ENCODE measurements at regions not wholly inside any gene's neighbourhood (a gene's known extent, or its start where the extent isn't known, plus 50 kb on each side); places are given as distances from the start of the nearest gene placed in this dataset.

- no peak for TF ChIP-seq POLR2AphosphoS5 (IDR thresholded peaks at IDR 0.05; ENCODE audit: low read depth, low read length)
- TF ChIP-seq, protein P1, sequence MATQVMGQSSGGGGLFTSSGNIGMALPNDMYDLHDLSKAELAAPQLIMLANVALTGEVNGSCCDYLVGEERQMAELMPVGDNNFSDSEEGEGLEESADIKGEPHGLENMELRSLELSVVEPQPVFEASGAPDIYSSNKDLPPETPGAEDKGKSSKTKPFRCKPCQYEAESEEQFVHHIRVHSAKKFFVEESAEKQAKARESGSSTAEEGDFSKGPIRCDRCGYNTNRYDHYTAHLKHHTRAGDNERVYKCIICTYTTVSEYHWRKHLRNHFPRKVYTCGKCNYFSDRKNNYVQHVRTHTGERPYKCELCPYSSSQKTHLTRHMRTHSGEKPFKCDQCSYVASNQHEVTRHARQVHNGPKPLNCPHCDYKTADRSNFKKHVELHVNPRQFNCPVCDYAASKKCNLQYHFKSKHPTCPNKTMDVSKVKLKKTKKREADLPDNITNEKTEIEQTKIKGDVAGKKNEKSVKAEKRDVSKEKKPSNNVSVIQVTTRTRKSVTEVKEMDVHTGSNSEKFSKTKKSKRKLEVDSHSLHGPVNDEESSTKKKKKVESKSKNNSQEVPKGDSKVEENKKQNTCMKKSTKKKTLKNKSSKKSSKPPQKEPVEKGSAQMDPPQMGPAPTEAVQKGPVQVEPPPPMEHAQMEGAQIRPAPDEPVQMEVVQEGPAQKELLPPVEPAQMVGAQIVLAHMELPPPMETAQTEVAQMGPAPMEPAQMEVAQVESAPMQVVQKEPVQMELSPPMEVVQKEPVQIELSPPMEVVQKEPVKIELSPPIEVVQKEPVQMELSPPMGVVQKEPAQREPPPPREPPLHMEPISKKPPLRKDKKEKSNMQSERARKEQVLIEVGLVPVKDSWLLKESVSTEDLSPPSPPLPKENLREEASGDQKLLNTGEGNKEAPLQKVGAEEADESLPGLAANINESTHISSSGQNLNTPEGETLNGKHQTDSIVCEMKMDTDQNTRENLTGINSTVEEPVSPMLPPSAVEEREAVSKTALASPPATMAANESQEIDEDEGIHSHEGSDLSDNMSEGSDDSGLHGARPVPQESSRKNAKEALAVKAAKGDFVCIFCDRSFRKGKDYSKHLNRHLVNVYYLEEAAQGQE (IDR thresholded peaks at IDR 0.05; ENCODE audit: insufficient read depth in 1 of 2, low read depth in 2 of 2, low read length in 2 of 2) = no peak
- no peak for TF ChIP-seq FOXP2 (optimal IDR thresholded peaks at IDR 0.05; ENCODE audit: borderline replicate concordance, extremely low read depth, extremely low read length, insufficient read depth)
- TF ChIP-seq TAF1 (IDR thresholded peaks at IDR 0.05; ENCODE audit: borderline replicate concordance, insufficient read depth, low read length) = no peak
- TF ChIP-seq SIN3A (IDR thresholded peaks at IDR 0.05; ENCODE audit: borderline replicate concordance, insufficient read depth, low read length) = no peak
Measured at GRCh38 chr3:147269907-147270306, 136.4 kb downstream of the ZIC4 start.

GRCh38 chr3:147267434-147267833 lies 138.9 kb downstream of the ZIC4 start:
- TF ChIP-seq TAF1 (IDR thresholded peaks at IDR 0.05; ENCODE audit: borderline replicate concordance, insufficient read depth, low read length) (no peak), POLR2AphosphoS5 (IDR thresholded peaks at IDR 0.05; ENCODE audit: low read depth, low read length) (no peak)
- TF ChIP-seq, protein P1 (IDR thresholded peaks at IDR 0.05; ENCODE audit: insufficient read depth in 1 of 2, low read depth in 2 of 2, low read length in 2 of 2) = no peak

DNA sequence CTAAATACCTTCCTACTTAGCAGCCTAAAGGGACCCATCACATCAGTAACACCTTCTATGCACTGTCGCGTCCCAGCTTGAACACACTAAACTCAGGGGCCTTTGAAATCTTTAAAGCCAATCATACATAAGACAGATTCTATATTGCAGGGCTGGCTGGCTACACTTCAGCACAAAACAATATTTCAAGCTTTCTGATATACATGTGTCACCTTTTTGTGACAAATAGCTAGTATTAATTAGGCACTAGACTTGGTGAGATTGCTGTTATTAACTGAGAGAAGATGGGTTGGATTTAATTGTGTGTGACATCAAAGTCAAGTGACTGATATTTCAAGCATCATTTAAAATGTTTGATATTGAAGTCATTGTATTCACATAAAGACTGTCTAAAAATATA lies 148.4 kb downstream of the ZIC4 start:
- no peak for TF ChIP-seq TAF1 (IDR thresholded peaks at IDR 0.05; ENCODE audit: borderline replicate concordance, insufficient read depth, low read length)
- no peak for TF ChIP-seq SIN3A (IDR thresholded peaks at IDR 0.05; ENCODE audit: borderline replicate concordance, insufficient read depth, low read length)
- TF ChIP-seq FOXP2 (optimal IDR thresholded peaks at IDR 0.05; ENCODE audit: borderline replicate concordance, extremely low read depth, extremely low read length, insufficient read depth) = no peak

- TF ChIP-seq SIN3A (IDR thresholded peaks at IDR 0.05; ENCODE audit: borderline replicate concordance, insufficient read depth, low read length) = no peak
- TF ChIP-seq POLR2AphosphoS5 (IDR thresholded peaks at IDR 0.05; ENCODE audit: low read depth, low read length) = no peak
- TF ChIP-seq, protein P1 (IDR thresholded peaks at IDR 0.05; ENCODE audit: insufficient read depth in 1 of 2, low read depth in 2 of 2, low read length in 2 of 2) = no peak
- TF ChIP-seq FOXP2 (optimal IDR thresholded peaks at IDR 0.05; ENCODE audit: borderline replicate concordance, extremely low read depth, extremely low read length, insufficient read depth) = no peak
- TF ChIP-seq TAF1 (IDR thresholded peaks at IDR 0.05; ENCODE audit: borderline replicate concordance, insufficient read depth, low read length) = no peak
Measured at GRCh38 chr3:147256739-147257138, 149.6 kb downstream of the ZIC4 start.

GRCh38 chr3:147246906-147247305 lies 159.4 kb downstream of the ZIC4 start:
- TF ChIP-seq TAF1 (IDR thresholded peaks at IDR 0.05; ENCODE audit: borderline replicate concordance, insufficient read depth, low read length) = no peak
- no peak for TF ChIP-seq FOXP2 (optimal IDR thresholded peaks at IDR 0.05; ENCODE audit: borderline replicate concordance, extremely low read depth, extremely low read length, insufficient read depth)
- TF ChIP-seq, protein P1 (IDR thresholded peaks at IDR 0.05; ENCODE audit: insufficient read depth in 1 of 2, low read depth in 2 of 2, low read length in 2 of 2) = no peak
- TF ChIP-seq POLR2AphosphoS5 (IDR thresholded peaks at IDR 0.05; ENCODE audit: low read depth, low read length) = no peak
- no peak for TF ChIP-seq SIN3A (IDR thresholded peaks at IDR 0.05; ENCODE audit: borderline replicate concordance, insufficient read depth, low read length)

All from PFSK-1 (cell line).